Stimulated activated CD4-positive, alpha-beta T cell treated with anti-CD3 and anti-CD28 coated beads, Interleukin-15, amount 100 ng/mL, for 24 hours (primary cell): ENCODE measurements at regions not wholly inside any gene's neighbourhood (a gene's known extent, or its start where the extent isn't known, plus 50 kb on each side); places are given as distances from the start of the nearest gene placed in this dataset.

Source experiments
- DNase-seq: peaks from one replicate; pipeline ENCODE4 v3.0.0-alpha.2; 2020

DNA sequence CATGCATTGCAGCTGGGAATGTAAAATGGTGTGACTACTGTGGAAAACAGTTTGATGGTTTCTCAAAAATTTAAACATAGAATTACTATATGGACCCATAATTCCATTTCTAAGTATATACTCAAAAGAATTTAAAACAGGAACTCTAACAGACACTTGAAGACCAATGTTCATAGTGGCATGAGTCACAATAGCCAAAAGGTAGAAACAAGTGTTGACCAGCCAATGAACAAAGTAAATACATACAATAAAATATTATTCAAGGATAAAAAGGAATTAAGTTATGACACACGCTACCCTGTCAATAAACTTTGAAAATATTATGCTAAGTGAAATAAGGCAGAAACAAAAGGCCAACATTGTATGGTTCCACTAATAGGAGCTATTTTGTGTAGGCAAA, 357.4 kb upstream of the IL12A start:
- no peak for DNase-seq

- no peak for DNase-seq
Observed at GRCh38 chr3:159632128-159632527, 356.5 kb upstream of the IL12A start.

DNA sequence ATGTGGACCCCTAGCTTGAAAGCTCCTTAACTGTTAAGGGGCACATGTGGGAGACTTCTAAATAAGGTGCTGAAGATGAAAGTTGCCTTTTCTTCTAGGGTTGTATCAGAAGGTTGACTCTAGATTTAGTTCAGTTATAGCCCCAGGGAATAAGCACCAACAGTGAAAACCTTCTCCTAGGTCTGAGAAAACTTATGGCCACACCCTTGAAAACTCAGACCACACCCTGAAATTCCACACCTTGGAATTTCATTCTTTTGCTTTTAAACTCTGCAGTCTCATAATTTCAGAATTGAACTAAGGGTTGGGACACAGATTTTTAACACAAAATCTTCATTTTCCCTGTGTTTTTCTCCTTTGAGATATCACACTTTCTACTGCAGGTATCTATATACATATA, 355.8 kb upstream of the IL12A start:
- no peak for DNase-seq

DNA sequence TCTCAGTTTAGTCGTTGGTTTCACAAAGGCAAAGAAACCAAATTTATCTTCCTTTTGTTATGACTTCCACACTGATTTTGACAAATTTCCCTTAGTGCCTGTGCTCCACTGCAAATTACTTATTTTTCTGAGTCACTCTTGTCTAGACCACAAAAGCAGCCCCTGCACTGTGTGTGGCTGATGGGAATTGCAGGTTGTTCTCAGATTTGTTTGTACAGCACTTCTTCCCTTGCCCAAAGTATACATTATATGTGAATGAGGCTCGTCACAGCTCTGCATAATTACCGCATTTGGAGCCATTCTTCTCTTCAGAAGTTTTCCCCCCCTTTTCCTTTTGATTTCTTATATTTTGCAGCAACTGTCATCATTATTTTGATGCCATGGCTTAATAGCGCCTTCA, 354.2 kb upstream of the IL12A start:
- no peak for DNase-seq

DNA sequence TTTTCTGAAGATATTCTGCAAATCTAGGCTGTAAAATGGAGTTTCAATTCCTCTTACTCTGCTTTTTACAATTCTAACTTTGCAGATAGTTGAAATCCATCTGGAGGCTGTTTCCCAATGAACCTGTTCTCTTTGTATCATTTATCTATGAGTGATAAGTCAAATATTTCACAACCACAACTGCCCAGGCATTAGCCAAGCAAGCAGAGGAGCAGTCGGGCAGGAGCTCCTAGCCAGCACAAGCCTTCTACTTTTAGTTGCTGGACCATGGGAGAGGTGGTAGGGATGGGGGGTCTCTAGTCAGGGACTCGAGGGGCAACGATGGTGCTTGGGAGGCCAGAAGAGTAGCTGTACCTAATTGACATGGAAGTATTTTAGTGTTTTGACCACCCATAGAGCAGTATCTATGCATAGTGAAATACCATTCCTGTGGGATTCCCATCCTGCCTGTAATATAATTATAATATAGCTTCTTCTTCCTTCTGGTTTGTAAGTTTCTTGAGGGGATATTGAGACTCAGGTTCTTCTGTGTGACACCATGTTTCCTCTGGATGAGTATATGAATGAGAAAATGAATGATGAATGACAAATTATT, 353.5 kb upstream of the IL12A start:
- DNase-seq: no peak

- no peak for DNase-seq
Observed at GRCh38 chr3:159637883-159638542, 350.6 kb upstream of the IL12A start.

- no peak for DNase-seq
Observed at GRCh38 chr3:159640225-159640624, 348.4 kb upstream of the IL12A start.

- no peak for DNase-seq
Observed at GRCh38 chr3:159643406-159643805, 345.2 kb upstream of the IL12A start.

DNA sequence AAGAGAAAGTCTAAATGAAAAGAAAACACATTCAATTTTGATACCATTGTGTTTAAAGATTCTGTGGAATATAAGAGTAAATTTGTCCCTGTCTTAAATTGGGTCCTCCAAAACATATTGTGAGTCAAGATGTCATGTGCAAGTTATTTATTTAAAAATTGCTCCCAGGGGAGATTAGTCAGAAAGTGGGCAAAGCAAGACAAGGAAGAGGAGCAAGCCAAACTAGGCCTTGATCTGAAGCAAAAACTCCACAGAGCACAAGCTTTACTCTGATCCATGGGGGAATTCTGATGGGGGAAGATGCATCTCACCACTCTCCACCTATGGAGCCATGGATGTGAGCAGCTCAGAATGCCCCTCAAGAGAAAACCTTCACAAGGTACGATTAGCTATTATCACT, 342.8 kb upstream of the IL12A start:
- DNase-seq: no peak

DNA sequence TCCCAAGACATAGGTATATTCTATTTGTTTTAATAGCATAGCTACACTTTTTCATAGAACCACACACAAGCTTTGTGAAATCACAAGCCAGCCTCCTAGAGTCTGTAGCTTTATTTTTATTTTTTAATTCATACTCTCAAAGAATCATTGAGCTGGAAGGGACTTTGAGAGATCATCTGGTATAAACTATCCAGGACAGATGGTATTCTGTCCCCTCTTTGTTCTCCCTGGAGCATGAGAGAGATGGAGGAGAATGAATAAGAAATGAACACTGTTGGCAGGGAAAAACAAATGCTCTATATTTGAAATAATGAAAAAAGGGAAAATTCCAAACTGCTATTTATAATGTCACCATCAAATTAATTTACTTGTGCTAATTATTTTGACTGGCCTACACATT, 338.7 kb upstream of the IL12A start:
- no peak for DNase-seq

GRCh38 chr3:159650726-159651125, 337.9 kb upstream of the IL12A start:
- DNase-seq: no peak

DNA sequence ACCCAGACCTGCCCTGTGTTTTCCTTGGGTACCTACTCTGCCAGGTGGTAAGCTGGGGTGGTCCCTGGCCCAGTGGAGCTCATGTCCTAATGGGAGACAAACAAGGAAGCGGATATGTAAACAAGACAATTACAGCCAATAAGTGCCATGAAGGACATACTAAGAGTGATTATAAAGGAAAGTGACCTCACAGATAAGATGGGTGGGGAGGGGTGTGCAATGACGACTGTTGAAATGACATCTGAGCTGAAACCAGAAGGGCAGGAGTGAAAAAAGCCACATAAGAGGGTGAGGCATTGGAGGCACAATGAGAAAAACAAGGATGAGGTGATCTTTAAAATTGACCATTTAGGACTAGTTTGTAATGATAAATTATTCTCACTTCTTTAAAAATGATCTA, 336.2 kb upstream of the IL12A start:
- DNase-seq: no peak

DNA sequence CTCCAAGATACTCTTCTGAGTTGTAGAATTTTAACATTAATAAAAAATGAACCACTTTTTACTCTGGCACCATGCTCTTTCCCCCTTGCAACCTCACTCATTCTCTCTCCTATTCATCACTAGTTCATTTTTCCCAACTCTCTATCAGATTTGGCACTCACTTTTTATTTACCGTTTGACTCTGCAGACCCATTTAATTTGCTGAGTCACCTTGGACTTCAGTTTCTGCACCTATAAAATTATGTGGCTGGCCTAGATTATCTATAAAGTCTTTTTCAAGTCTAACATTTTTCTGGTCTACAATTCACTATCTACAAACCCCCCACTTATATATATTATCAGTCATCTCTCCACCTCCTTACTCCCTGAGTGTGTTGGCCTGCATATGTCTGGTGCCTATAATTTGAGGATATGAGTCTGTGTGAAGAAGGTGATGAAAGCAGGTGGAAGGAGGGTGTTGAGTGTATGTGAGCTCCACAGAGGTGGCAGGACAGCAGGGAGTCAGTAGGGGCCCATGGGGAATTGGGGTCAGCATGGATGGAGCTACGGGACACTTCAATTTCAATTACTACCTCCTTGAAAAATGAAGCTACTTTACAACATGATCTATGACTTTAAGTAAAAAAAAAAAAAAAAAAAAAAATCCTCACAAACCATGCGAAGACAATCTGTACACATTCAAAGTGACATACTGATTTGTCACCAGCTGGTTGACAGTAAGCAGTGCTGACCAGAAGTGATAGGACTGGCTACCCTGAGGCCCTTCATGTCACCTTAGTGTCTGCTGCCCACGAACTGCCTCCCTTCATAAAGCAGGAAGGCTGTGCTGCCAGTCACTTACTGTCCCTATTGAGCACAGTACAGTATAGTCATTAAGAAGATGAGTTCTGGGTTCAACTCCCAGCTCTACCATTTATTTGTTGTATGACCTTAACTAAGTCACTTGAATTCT, 334.2 kb upstream of the IL12A start:
- no peak for DNase-seq

- no peak for DNase-seq
Observed at GRCh38 chr3:159655202-159655601, 333.4 kb upstream of the IL12A start.

DNA sequence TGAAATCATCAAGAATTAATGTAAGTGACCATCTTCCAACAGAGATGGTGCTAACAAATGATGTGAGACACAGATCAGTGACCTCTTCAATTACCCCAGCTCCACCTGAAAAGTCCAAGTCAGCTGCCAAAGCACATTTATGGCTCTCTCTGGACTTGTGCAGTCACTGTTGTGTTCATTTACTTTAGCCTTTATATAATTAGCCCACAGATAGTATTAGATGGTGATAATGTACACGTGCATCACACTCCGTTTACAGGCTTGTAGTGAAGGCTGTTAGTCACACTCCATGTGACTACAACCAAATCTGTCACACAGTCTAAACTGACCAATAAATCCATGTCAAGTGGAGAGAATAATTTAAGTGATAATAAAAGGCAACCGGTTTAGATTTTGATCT, 331.5 kb upstream of the IL12A start:
- DNase-seq: no peak

DNA sequence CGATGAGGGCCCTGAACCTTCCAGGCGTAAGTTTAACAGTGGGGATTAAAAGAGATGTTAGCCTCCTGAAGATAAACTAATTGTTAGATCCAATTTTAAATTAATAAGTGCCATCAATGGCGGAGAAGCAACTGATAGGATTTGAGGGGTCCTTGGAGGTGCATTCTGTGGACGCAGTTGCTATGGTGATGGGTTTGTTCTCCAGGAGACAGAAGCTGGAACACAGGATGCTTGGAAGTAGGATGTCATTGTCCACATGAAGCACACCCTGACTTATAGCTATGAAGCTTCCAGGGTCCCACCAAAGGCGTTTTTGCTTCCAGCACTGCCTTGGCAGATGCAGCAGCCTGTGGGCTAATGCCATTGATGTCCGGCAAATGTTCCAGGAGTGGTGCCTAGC, 331.0 kb upstream of the IL12A start:
- no peak for DNase-seq

DNA sequence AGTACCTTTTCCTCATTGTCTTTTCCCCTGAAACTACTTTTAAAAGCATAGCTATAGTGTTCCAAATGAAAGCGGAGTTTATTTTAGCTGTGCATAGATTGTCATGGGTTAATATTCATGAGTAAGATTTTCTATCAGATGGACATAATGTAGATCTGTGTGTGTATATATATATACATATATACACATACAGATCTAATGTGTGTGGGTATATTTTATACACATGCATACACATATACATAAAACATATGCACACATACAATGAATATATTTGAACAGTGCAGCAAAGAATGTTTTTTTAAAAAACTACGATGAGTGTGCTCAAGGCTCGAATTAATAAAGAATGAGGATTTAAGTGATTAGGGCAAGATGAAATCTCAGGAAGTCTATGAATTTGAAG, 328.3 kb upstream of the IL12A start:
- no peak for DNase-seq

GRCh38 chr3:159660901-159661300, 327.7 kb upstream of the IL12A start:
- no peak for DNase-seq

- DNase-seq: no peak
Observed at GRCh38 chr3:159662549-159662948, 326.1 kb upstream of the IL12A start.

DNA sequence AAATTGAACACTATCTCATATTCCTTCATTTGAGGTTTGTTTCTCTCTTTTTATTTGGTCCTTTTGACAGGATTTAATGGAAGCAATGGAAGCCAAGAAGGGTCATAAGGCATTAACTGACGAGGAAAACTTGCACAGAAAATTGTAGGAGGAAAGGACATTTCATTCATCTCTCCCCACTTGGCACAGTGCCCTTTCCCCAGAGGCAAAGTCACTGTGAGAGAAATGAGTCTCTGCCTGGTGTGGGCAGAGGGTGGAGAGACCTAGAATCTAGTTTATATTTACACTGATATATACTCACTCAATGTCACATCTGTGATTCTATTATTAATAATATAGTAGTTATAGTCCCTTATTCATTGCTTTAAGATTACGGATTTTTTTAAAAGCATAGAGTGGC, 324.6 kb upstream of the IL12A start:
- DNase-seq: no peak

GRCh38 chr3:159664653-159665052, 324.0 kb upstream of the IL12A start:
- DNase-seq: no peak

DNA sequence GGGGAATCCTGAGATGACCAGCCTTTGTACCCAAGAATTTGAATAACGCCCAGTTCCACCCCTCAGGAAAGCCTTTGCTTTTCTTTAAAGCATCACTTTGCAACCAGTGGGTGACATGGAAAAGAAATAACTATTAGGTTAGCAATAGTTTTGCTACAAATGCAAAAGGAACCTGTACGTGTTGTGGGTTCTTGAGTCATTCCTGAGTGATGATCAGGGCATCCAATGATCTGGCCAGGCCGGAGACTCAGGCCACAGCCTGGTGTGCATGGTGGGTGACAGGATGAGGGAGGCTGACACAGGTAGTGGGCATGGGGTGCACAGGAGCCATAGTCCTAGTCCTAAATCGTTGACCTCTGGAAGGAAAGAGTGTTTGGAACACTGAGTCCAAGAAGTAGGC, 321.4 kb upstream of the IL12A start:
- DNase-seq: no peak

DNA sequence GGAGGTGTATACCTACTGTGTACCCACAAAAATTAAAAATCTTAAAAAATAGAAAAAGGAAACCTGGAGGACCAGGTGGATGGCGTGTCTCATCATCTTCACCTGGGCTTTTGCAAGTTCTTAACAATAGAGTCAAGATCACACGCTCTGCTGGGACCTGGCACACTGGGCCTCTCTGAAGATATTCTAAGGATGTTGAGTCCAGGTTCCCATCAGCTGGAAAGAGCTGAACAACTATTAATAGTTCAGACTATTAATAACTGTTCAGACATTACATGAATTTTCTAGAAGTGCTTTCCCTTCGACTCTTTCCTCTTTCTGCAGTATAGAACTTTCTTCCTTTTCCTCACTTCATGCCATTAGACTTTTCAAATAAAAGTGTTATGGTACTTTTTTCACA, 320.2 kb upstream of the IL12A start:
- DNase-seq: no peak

DNA sequence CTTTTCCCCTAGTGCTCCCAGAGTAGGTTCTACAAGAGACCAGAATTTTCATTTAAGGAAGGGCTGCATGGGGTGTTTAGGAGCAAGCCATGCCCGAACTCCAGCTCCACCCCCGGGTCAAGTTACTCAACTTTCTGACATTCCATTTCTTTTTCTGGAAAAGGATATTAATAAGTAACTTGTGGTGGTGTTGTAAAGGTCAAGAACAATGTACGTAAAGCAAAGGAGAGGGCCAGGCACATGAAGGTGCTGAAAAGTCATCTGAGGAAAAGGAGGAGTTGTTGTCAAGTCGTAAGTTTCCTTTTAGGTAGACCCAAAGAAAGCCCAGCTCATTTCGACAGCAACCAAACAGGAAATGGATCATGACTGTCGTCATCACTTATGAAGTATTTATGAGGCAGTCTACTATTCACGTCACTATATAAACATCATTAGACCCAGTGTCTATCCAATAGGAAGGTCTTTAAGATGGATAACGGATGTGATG, 319.6 kb upstream of the IL12A start:
- no peak for DNase-seq
